Fibroblast of lung (primary cell): ENCODE measurements at regions not wholly inside any gene's neighbourhood (a gene's known extent, or its start where the extent isn't known, plus 50 kb on each side); places are given as distances from the start of the nearest gene placed in this dataset.

Experiments
- EZH2 ChIP-seq: IDR thresholded peaks from 2 replicates; pipeline ENCODE4 v1.5.1; 2012; ENCODE audit warnings: low read length, control low read depth, mild to moderate bottlenecking; ENCODE audit errors: missing control alignments
- TF ChIP-seq, protein P1 (sequence below), 2 donors: IDR thresholded peaks in 1 of 2; conservative IDR thresholded peaks in 1 of 2; 1 replicate in 1 of 2; 2 replicates in 1 of 2; pipeline ENCODE4 v1.5.1; 2011 to 2012; ENCODE audit warnings: low read length in 2 of 2, control low read depth in 1 of 2, inconsistent platforms in 1 of 2, low read depth in 1 of 2, mild to moderate bottlenecking in 1 of 2

DNA sequence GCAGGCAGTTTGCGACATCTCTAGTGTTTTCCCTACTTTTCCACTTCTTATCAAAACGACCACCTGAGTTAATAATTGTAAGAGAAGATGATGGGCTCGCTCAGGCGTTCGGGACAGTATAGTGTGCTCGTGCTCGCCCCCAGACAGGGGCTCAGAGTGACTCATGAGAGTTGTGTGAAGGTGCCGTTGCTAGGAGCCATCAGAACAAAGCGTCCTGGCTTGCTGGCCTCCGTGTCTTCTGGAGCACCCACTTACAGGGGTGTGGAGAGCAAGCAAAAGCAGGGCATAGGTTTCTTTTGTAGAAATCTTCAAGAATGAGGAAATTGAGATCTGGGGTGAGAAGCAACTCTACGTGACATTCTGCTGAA is 73.0 kb upstream of the ADGRG2 start:
- TF ChIP-seq, protein P1, sequence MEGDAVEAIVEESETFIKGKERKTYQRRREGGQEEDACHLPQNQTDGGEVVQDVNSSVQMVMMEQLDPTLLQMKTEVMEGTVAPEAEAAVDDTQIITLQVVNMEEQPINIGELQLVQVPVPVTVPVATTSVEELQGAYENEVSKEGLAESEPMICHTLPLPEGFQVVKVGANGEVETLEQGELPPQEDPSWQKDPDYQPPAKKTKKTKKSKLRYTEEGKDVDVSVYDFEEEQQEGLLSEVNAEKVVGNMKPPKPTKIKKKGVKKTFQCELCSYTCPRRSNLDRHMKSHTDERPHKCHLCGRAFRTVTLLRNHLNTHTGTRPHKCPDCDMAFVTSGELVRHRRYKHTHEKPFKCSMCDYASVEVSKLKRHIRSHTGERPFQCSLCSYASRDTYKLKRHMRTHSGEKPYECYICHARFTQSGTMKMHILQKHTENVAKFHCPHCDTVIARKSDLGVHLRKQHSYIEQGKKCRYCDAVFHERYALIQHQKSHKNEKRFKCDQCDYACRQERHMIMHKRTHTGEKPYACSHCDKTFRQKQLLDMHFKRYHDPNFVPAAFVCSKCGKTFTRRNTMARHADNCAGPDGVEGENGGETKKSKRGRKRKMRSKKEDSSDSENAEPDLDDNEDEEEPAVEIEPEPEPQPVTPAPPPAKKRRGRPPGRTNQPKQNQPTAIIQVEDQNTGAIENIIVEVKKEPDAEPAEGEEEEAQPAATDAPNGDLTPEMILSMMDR (conservative IDR thresholded peaks at IDR 0.05 in 1 of 2, IDR thresholded peaks at IDR 0.05 in 1 of 2; ENCODE audit: low read depth in 1 of 2, low read length in 2 of 2), result no peak
- TF ChIP-seq EZH2, result no peak
